PC-9 (cell line): ENCODE measurements at regions not wholly inside any gene's neighbourhood (a gene's known extent, or its start where the extent isn't known, plus 50 kb on each side); places are given as distances from the start of the nearest gene placed in this dataset.

Experiments
- EZH2 ChIP-seq: fragments of 200-600 bp; sonication (generic); IDR thresholded peaks from 2 replicates; pipeline ENCODE4 v1.8.0; 2017; ENCODE audit warnings: antibody characterized with exemption, low read depth
- TF ChIP-seq, protein P1 (sequence below): fragments of 200-600 bp; sonication (generic); conservative IDR thresholded peaks from 2 replicates; pipeline ENCODE4 v1.6.1; 2017; ENCODE audit warnings: mixed run types, antibody characterized with exemption, mild to moderate bottlenecking, moderate library complexity

- TF ChIP-seq, protein P1, sequence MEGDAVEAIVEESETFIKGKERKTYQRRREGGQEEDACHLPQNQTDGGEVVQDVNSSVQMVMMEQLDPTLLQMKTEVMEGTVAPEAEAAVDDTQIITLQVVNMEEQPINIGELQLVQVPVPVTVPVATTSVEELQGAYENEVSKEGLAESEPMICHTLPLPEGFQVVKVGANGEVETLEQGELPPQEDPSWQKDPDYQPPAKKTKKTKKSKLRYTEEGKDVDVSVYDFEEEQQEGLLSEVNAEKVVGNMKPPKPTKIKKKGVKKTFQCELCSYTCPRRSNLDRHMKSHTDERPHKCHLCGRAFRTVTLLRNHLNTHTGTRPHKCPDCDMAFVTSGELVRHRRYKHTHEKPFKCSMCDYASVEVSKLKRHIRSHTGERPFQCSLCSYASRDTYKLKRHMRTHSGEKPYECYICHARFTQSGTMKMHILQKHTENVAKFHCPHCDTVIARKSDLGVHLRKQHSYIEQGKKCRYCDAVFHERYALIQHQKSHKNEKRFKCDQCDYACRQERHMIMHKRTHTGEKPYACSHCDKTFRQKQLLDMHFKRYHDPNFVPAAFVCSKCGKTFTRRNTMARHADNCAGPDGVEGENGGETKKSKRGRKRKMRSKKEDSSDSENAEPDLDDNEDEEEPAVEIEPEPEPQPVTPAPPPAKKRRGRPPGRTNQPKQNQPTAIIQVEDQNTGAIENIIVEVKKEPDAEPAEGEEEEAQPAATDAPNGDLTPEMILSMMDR: no peak
- no peak for TF ChIP-seq EZH2
Measured at GRCh38 chr15:47877836-47878235, 160.5 kb downstream of the SEMA6D start.
